ENCODE measurements at regions not wholly inside any gene's neighbourhood (a gene's known extent, or its start where the extent isn't known, plus 50 kb on each side); places are given as distances from the start of the nearest gene placed in this dataset.

DNA sequence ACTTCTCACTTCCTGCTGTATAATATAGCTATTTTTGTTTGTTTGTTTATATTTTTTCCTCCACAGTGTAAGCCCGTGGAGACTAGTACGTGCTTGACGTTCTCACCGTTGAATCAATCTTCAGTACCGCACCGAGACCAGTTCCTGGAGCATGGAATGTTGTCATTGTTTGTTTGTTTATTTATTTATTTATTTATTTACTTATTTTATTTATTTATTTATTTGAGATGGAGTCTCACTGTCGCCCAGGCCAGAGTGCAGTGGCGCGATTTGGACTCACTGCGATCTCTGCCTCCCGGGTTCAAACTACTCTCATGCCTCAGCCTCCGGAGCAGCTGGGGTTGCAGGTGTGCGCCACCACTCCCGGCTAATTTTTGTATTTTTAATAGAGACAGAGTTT lies 506.6 kb upstream of the TMEM132C start:
- TF ChIP-seq, protein P1, sequence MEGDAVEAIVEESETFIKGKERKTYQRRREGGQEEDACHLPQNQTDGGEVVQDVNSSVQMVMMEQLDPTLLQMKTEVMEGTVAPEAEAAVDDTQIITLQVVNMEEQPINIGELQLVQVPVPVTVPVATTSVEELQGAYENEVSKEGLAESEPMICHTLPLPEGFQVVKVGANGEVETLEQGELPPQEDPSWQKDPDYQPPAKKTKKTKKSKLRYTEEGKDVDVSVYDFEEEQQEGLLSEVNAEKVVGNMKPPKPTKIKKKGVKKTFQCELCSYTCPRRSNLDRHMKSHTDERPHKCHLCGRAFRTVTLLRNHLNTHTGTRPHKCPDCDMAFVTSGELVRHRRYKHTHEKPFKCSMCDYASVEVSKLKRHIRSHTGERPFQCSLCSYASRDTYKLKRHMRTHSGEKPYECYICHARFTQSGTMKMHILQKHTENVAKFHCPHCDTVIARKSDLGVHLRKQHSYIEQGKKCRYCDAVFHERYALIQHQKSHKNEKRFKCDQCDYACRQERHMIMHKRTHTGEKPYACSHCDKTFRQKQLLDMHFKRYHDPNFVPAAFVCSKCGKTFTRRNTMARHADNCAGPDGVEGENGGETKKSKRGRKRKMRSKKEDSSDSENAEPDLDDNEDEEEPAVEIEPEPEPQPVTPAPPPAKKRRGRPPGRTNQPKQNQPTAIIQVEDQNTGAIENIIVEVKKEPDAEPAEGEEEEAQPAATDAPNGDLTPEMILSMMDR (IDR thresholded peaks at IDR 0.05; ENCODE audit: low read depth, low read length) = no peak
- DNase-seq (ENCODE audit: low read depth in 2 of 2) = no peak
- H3K4me3 ChIP-seq (replicated peaks in 1 of 2; ENCODE audit: low read depth in 2 of 2, low read length in 2 of 2) = no peak overlapping the region

DNA sequence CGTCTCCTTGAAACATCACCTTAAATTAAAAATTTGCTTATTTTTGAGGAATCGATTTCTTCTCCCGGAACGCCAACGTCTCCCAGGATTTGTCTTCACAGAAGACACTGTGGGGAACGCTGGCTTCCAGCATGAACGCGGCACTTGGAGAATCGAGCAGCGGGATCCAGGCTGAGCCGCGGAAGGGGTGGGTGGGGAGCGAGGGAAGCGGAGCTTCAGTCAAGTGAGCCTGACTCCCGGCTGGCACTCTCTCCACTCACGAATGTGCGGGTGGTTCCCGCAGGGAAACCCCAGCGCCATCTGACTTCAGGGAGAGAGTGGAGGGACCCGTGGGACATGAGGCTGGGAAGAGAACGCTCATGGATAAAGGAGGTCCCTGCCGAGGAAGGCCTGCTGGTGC lies 506.0 kb upstream of the TMEM132C start:
- no peak overlapping the region for H3K4me3 ChIP-seq (replicated peaks in 1 of 2; ENCODE audit: low read depth in 2 of 2, low read length in 2 of 2)
- TF ChIP-seq, protein P1 (IDR thresholded peaks at IDR 0.05; ENCODE audit: low read depth, low read length) = no peak
- DNase-seq (ENCODE audit: low read depth in 2 of 2) = no peak

DNA sequence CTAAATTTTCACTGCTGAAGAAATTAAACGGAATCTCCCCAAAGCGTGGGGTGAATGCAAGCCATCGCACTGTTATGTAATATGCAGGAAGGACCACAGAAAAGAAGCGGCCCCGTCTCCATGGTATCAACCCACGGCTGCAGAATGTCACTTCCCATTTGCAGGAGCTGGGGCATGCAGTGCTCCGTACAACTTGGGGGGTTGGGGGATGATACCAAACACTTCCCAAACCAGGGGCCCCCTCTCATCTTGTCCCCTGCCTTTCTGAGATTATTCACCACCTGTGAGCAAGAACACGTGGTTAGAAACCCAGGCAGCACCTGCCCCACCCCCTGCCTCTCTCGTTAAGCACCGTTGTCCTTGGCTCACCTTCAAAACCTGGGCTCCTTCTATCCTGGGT lies 505.1 kb upstream of the TMEM132C start:
- no peak overlapping the region for H3K4me3 ChIP-seq (replicated peaks in 1 of 2; ENCODE audit: low read depth in 2 of 2, low read length in 2 of 2)
- DNase-seq (ENCODE audit: low read depth in 2 of 2) = no peak
- TF ChIP-seq, protein P1 (IDR thresholded peaks at IDR 0.05; ENCODE audit: low read depth, low read length) = no peak

DNA sequence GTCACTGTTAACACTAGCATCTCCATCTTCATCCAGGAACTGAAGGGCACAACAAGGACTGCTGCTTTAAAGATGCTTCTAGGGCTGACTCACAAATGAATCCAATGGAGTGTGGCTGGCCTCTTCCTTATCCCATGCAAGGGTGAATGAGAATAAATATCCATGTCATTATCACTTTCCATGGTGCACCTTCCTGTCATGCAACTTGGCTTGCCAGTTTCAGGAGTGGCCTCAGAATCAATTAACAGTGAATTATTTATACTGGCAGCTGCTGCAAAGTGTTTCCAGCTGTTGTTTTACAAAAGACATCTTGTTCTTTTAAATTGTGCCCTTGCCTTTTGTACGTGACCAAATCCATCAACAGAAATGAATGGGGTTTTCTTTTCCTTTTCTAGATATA lies 499.3 kb upstream of the TMEM132C start:
- no peak for DNase-seq (ENCODE audit: low read depth in 2 of 2)
- no peak overlapping the region for H3K4me3 ChIP-seq (replicated peaks in 1 of 2; ENCODE audit: low read depth in 2 of 2, low read length in 2 of 2)
- TF ChIP-seq, protein P1 (IDR thresholded peaks at IDR 0.05; ENCODE audit: low read depth, low read length) = no peak

DNA sequence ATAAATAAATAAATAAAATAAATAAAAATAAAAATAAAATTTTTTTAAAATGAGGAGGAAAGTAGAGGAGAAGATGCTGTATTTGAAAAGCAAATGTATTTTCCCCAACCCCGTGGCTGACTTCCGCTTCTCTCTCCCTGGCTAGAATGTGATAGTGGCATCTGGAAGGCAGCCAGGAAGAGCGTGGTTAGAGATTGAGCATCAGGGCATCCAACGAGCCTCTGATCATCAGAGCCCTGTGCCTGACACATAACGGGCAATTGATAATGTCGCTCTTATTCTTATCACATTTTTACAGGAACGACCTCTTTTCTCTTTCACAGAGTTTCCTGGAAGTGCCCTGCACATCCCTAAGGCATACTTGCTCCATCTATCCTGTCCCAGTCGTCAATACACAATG lies 496.9 kb upstream of the TMEM132C start:
- TF ChIP-seq, protein P1 (IDR thresholded peaks at IDR 0.05; ENCODE audit: low read depth, low read length) = no peak
- DNase-seq (ENCODE audit: low read depth in 2 of 2) = no peak
- H3K4me3 ChIP-seq (replicated peaks in 1 of 2; ENCODE audit: low read depth in 2 of 2, low read length in 2 of 2) = no peak overlapping the region

DNA sequence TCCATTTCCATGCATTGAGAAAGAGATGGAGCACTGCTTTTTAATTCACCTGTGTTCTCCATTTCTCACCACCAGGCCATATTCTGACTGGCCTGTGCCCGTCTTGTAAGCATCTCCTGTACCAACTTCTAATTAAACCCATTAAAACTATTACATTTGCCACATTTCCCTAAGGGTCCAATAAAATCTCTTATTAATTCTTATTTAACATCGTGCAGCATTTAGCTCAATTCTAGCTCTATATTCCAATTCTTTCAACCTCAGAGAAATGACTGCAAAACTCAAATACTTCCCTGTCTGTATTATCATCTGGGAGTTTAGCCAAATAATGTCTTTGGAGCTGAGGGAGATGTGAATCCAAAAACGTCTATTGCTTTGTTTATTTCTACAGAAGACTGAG lies 495.4 kb upstream of the TMEM132C start:
- DNase-seq (ENCODE audit: low read depth in 2 of 2) = no peak
- TF ChIP-seq, protein P1 (IDR thresholded peaks at IDR 0.05; ENCODE audit: low read depth, low read length) = no peak
- H3K4me3 ChIP-seq (replicated peaks in 1 of 2; ENCODE audit: low read depth in 2 of 2, low read length in 2 of 2) = no peak overlapping the region

DNA sequence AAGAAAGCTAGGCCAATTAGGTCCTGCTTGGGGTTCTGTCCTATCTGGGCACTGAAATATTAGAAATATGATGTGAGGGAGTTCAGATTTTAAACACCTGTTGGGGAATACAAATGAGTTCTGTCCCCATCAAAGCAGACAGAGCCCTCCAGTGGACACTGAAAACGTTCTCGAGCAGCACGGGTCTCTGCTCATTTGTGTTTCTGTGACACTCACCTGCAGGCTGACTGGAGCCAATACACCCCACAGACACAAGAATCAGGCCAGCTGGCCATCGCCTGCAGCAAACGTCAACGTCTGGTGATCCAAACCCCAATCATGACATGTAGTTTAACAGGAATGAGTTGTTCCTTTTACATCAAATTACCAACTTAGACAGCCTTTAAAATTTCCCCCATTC lies 493.4 kb upstream of the TMEM132C start:
- no peak for DNase-seq (ENCODE audit: low read depth in 2 of 2)
- TF ChIP-seq, protein P1 (IDR thresholded peaks at IDR 0.05; ENCODE audit: low read depth, low read length) = no peak
- H3K4me3 ChIP-seq (replicated peaks in 1 of 2; ENCODE audit: low read depth in 2 of 2, low read length in 2 of 2) = no peak overlapping the region

Measured in cardiac fibroblast (primary cell).